Mammary epithelial cell (primary cell): ENCODE measurements at regions not wholly inside any gene's neighbourhood (a gene's known extent, or its start where the extent isn't known, plus 50 kb on each side); places are given as distances from the start of the nearest gene placed in this dataset.

Experiments
- EZH2 ChIP-seq: IDR thresholded peaks from 2 replicates; pipeline ENCODE4 v1.6.1; 2012; ENCODE audit warnings: low read length, inconsistent platforms, borderline replicate concordance
- TF ChIP-seq, protein P1 (sequence below), 2 donors: IDR thresholded peaks in 1 of 2; conservative IDR thresholded peaks in 1 of 2; 2 replicates each; pipeline ENCODE4 v1.5.1; 2011 to 2012; ENCODE audit warnings: inconsistent platforms in 2 of 2, low read length in 2 of 2, mild to moderate bottlenecking in 2 of 2, control low read depth in 1 of 2, low read depth in 1 of 2; ENCODE audit not compliant: insufficient read depth in 1 of 2; ENCODE audit errors: extremely low read depth in 1 of 2

GRCh38 chr16:72277749-72278148 lies 105.8 kb upstream of the PMFBP1 start:
- TF ChIP-seq, protein P1, sequence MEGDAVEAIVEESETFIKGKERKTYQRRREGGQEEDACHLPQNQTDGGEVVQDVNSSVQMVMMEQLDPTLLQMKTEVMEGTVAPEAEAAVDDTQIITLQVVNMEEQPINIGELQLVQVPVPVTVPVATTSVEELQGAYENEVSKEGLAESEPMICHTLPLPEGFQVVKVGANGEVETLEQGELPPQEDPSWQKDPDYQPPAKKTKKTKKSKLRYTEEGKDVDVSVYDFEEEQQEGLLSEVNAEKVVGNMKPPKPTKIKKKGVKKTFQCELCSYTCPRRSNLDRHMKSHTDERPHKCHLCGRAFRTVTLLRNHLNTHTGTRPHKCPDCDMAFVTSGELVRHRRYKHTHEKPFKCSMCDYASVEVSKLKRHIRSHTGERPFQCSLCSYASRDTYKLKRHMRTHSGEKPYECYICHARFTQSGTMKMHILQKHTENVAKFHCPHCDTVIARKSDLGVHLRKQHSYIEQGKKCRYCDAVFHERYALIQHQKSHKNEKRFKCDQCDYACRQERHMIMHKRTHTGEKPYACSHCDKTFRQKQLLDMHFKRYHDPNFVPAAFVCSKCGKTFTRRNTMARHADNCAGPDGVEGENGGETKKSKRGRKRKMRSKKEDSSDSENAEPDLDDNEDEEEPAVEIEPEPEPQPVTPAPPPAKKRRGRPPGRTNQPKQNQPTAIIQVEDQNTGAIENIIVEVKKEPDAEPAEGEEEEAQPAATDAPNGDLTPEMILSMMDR (conservative IDR thresholded peaks at IDR 0.05 in 1 of 2, IDR thresholded peaks at IDR 0.05 in 1 of 2; ENCODE audit: extremely low read depth in 1 of 2, insufficient read depth in 1 of 2, low read depth in 1 of 2, low read length in 2 of 2), result no peak
- no peak for TF ChIP-seq EZH2
